ENCODE measurements at regions not wholly inside any gene's neighbourhood (a gene's known extent, or its start where the extent isn't known, plus 50 kb on each side); places are given as distances from the start of the nearest gene placed in this dataset.
A peak's percentile ranks its signal among the peaks of the same experiment; 100 is the strongest.
"Not testable (repeated sequence)": the region's sequence is repeated elsewhere in the genome, so short reads cannot be mapped to it uniquely, and the experiment has no call there.

DNA sequence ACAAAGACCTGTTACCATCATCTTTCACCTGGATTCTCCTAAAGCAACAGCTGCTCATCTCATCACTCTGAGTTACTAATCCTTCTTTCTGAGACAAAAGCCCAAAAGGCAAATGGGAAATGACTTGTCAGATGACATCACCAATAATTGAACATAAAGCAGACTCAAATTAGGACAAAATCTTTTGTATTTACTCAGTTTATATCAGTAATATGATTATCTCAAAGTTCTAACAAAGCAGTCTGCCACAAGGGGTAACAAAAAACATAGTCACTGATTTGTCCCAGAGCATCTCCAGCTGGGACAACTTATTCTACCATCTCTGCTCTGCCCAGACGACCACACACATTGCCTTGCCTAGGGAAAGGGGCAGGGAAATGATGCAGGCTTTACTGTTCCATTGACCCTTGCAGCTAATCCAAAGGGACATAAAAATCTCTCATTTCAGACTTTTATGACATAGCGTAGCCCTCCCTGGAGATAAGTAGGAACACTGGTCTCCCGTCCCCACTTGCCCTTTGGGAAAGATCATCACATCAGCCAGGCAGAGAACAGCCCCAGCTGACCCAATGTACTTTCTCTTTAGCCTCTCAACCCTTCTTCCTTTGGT lies 249.5 kb upstream of the PTGER4 start:
- 37% methylated on average over 3 of the region's 3 CpGs for WGBS
- H3K36me3 ChIP-seq (ENCODE audit: insufficient read depth) = no peaks in the 10 kb centered on the region
- no peak overlapping the region for H3K4me3 ChIP-seq (ENCODE audit: low read depth, low read length)
- no peaks in the 10 kb centered on the region for H3K4me1 ChIP-seq (ENCODE audit: insufficient read depth)
- DNase-seq (ENCODE audit: extremely low spot score) = no peak
- no peak overlapping the region for H3K27ac ChIP-seq (ENCODE audit: low read depth)

DNA sequence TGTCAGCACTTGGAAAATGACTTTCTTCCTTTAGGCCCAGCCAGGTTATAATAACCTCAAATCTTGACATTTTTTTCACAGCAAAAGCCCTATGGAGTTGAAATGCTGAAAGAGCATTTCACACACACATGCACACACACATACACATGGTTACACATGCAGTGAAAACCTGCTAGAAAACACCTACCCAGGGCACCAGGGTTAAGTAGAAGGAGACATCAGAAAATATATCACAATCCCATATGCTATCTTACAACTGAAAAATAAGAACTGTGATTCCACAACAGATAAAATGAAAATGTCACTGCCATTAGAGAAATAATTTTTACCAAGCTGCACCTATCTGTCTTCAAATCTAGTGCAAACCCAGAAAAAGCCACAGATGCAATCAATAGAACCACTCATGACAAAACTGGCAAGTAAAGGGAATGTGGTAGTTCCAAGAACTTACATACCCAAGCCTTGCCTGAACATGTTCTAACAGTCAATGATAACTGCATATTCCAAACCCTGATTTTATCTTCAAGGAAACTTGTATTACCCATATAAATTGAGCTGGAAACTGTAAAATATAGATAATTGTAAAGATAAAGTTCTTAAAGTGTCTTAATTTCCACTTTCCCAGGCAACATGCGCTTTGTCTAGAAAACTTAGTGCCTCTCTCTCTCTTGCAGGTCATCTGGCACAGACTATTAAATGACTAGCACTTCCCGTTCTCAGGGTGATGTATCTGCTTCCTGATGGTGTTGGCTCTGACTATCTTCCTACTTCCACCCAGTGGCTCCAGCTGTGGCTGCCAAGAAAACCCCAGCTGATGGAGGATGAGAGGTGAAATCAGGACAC lies 250.2 kb upstream of the PTGER4 start:
- Histone ChIP-seq H3K4me1 (ENCODE audit: insufficient read depth) (no peaks in the 10 kb centered on the region), H3K4me3 (ENCODE audit: low read depth, low read length) (no peak overlapping the region), H3K27ac (ENCODE audit: low read depth) (peak overlapping the region; percentile 23), H3K36me3 (ENCODE audit: insufficient read depth) (no peaks in the 10 kb centered on the region)
- no peak for DNase-seq (ENCODE audit: extremely low spot score)
- WGBS = 31% methylated on average over 2 of the region's 2 CpGs

- Histone ChIP-seq H3K4me3 (ENCODE audit: low read depth, low read length) (no peak overlapping the region), H3K4me1 (ENCODE audit: insufficient read depth) (no peaks in the 10 kb centered on the region), H3K36me3 (ENCODE audit: insufficient read depth) (no peaks in the 10 kb centered on the region), H3K27ac (ENCODE audit: low read depth) (peak overlapping the region; percentile 23)
- WGBS = 88% methylated on average over 4 of the region's 4 CpGs
- DNase-seq (ENCODE audit: extremely low spot score) = no peak
Measured at GRCh38 chr5:40428815-40429214, 250.9 kb upstream of the PTGER4 start.

- WGBS = 81% methylated on average over 1 of the region's 1 CpG
- no peak for DNase-seq (ENCODE audit: extremely low spot score)
- no peaks in the 10 kb centered on the region for H3K36me3 ChIP-seq (ENCODE audit: insufficient read depth)
- H3K27ac ChIP-seq (ENCODE audit: low read depth) = no peak overlapping the region
- H3K4me1 ChIP-seq (ENCODE audit: insufficient read depth) = no peaks in the 10 kb centered on the region
- H3K4me3 ChIP-seq (ENCODE audit: low read depth, low read length) = no peak overlapping the region
Measured at GRCh38 chr5:40428126-40428525, 251.6 kb upstream of the PTGER4 start.

DNA sequence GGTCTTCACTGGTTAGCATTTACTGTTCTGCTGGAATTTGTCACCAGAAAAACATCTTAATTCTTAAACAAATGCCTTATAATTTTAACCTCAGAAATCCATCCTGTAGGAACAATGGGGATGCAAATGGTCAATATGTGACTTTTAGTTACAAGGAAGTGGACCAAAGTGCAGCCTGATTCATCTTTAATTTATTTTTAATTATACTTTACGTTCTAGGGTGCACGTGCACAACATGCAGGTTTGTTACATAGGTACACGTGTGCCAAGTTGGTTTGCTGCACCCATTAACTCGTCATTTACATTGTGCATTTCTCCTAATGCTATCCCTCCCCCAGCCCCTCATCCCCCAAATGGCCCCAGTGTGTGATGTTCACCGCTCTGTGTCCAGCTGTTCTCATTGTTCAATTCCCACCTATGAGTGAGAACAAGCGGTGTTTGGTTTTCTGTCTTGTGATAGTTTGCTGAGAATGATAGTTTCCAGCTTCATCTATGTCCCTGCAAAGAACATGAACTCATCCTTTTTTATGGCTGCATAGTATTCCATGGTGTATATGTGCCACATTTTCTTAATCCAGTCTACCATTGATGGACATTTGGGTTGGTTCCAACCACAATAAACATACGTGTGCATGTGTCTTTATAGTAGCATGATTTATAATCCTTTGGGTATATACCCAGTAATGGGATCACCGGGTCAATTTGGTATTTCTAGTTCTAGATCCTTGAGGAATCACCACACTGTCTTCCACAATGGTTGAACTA lies 262.5 kb upstream of the PTGER4 start:
- not testable (repeated sequence) for H3K27ac ChIP-seq (ENCODE audit: low read depth); H3K36me3 ChIP-seq (ENCODE audit: insufficient read depth); H3K4me1 ChIP-seq (ENCODE audit: insufficient read depth); DNase-seq (ENCODE audit: extremely low spot score); H3K4me3 ChIP-seq (ENCODE audit: low read depth, low read length)
- 79% methylated on average over 8 of the region's 8 CpGs for WGBS

GRCh38 chr5:40416588-40416987 lies 263.1 kb upstream of the PTGER4 start:
- H3K4me1 ChIP-seq (ENCODE audit: insufficient read depth) = no peaks in the 10 kb centered on the region
- no peak for DNase-seq (ENCODE audit: extremely low spot score)
- no peak overlapping the region for H3K27ac ChIP-seq (ENCODE audit: low read depth)
- no peaks in the 10 kb centered on the region for H3K36me3 ChIP-seq (ENCODE audit: insufficient read depth)
- H3K4me3 ChIP-seq (ENCODE audit: low read depth, low read length) = no peak overlapping the region

DNA sequence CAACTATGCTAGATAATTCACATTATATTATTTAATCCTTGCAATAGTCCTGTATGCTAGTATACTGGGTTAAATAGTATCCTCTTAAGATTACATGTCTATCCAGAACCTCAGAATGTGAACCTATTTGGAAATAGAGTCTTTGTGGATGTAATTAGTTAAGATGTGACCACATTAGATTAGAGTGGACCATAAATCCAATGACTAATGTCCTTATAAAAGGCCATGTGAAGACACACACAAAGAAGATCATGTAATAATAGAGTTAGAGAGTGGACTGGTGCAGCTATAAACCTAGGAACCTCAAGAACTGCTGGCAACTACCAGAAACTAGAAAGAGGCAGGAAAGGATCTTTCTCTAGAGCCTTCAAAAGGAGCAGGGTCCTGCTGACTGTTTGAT lies 263.6 kb upstream of the PTGER4 start:
- Histone ChIP-seq H3K4me1 (ENCODE audit: insufficient read depth) (no peaks in the 10 kb centered on the region), H3K36me3 (ENCODE audit: insufficient read depth) (no peaks in the 10 kb centered on the region), H3K4me3 (ENCODE audit: low read depth, low read length) (no peak overlapping the region), H3K27ac (ENCODE audit: low read depth) (no peak overlapping the region)
- DNase-seq (ENCODE audit: extremely low spot score) = no peak

GRCh38 chr5:40414922-40415321 lies 264.8 kb upstream of the PTGER4 start:
- Histone ChIP-seq H3K27ac (ENCODE audit: low read depth) (no peak overlapping the region), H3K4me3 (ENCODE audit: low read depth, low read length) (no peak overlapping the region), H3K4me1 (ENCODE audit: insufficient read depth) (no peaks in the 10 kb centered on the region), H3K36me3 (ENCODE audit: insufficient read depth) (no peaks in the 10 kb centered on the region)
- DNase-seq (ENCODE audit: extremely low spot score) = no peak
- WGBS = 87% methylated on average over 4 of the region's 4 CpGs

GRCh38 chr5:40413743-40414142 lies 266.0 kb upstream of the PTGER4 start:
- 78% methylated on average over 4 of the region's 4 CpGs for WGBS
- no peaks in the 10 kb centered on the region for H3K4me1 ChIP-seq (ENCODE audit: insufficient read depth)
- no peak overlapping the region for H3K27ac ChIP-seq (ENCODE audit: low read depth)
- no peak overlapping the region for H3K4me3 ChIP-seq (ENCODE audit: low read depth, low read length)
- no peak for DNase-seq (ENCODE audit: extremely low spot score)
- no peaks in the 10 kb centered on the region for H3K36me3 ChIP-seq (ENCODE audit: insufficient read depth)

- no peaks in the 10 kb centered on the region for H3K36me3 ChIP-seq (ENCODE audit: insufficient read depth)
- no peak for DNase-seq (ENCODE audit: extremely low spot score)
- peaks cover 2% of the 10 kb centered on the region for H3K4me1 ChIP-seq (ENCODE audit: insufficient read depth)
- 83% methylated on average over 1 of the region's 1 CpG for WGBS
- H3K4me3 ChIP-seq (ENCODE audit: low read depth, low read length) = no peak overlapping the region
- H3K27ac ChIP-seq (ENCODE audit: low read depth) = no peak overlapping the region
Measured at GRCh38 chr5:40412771-40413170, 266.9 kb upstream of the PTGER4 start.

- DNase-seq (ENCODE audit: extremely low spot score) = no peak
- Histone ChIP-seq H3K4me3 (ENCODE audit: low read depth, low read length) (no peak overlapping the region), H3K4me1 (ENCODE audit: insufficient read depth) (peaks cover 2% of the 10 kb centered on the region), H3K27ac (ENCODE audit: low read depth) (no peak overlapping the region), H3K36me3 (ENCODE audit: insufficient read depth) (no peaks in the 10 kb centered on the region)
- WGBS = 61% methylated on average over 3 of the region's 3 CpGs
Measured at GRCh38 chr5:40410964-40411635, 268.6 kb upstream of the PTGER4 start.

- Histone ChIP-seq H3K4me1 (ENCODE audit: insufficient read depth) (peaks cover 2% of the 10 kb centered on the region), H3K36me3 (ENCODE audit: insufficient read depth) (no peaks in the 10 kb centered on the region), H3K4me3 (ENCODE audit: low read depth, low read length) (no peak overlapping the region), H3K27ac (ENCODE audit: low read depth) (peak overlapping the region; percentile 5)
- DNase-seq (ENCODE audit: extremely low spot score) = no peak
- 48% methylated on average over 9 of the region's 9 CpGs for WGBS
Measured at GRCh38 chr5:40410231-40410861, 269.4 kb upstream of the PTGER4 start.

- DNase-seq (ENCODE audit: extremely low spot score) = no peak
- H3K36me3 ChIP-seq (ENCODE audit: insufficient read depth) = no peaks in the 10 kb centered on the region
- 82% methylated on average over 4 of the region's 4 CpGs for WGBS
- no peak overlapping the region for H3K27ac ChIP-seq (ENCODE audit: low read depth)
- H3K4me1 ChIP-seq (ENCODE audit: insufficient read depth) = peaks cover 2% of the 10 kb centered on the region
- H3K4me3 ChIP-seq (ENCODE audit: low read depth, low read length) = no peak overlapping the region
Measured at GRCh38 chr5:40409601-40410000, 270.1 kb upstream of the PTGER4 start.
